ENCODE measurements at regions not wholly inside any gene's neighbourhood (a gene's known extent, or its start where the extent isn't known, plus 50 kb on each side); places are given as distances from the start of the nearest gene placed in this dataset.

DNA sequence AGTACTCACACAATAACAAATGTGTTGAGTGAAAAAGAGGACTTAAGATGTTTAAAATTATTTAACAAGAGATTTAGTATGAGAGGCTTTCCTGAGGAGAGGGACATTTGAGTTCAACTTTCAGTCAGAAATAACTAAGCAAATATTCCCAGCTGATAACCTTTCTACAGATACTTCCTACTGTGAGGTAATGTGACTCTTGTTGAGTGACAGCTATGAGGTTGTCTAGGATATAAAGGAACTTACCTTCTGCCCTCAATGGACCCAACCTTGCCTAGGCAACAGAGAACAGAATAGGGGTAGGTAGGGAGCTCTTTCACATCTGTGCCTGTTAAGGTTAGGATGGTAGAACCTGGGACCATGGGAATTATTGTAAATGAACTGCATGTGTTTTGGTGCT lies 54.7 kb downstream of the GLUD2 start:
- Histone ChIP-seq H3K27ac (ENCODE audit: low read depth, low read length) (no peak overlapping the region), H3K9ac (ENCODE audit: low read length) (no peak overlapping the region), H3K9me3 (ENCODE audit: insufficient read depth, low read length) (no peaks in the 10 kb centered on the region), H3K79me2 (ENCODE audit: insufficient read depth, low read length) (no peaks in the 10 kb centered on the region), H3K27me3 (ENCODE audit: low read length) (no peaks in the 10 kb centered on the region), H2AFZ (ENCODE audit: low read depth, low read length, severe bottlenecking) (no peak overlapping the region), H3K4me3 (ENCODE audit: insufficient read depth, low read length, poor library complexity, severe bottlenecking) (no peak overlapping the region), H3K4me2 (ENCODE audit: low read depth, low read length, poor library complexity, severe bottlenecking) (no peak overlapping the region), H3F3A (ENCODE audit: insufficient read depth) (no peaks in the 10 kb centered on the region), H4K20me1 (ENCODE audit: low read depth, low read length) (no peaks in the 10 kb centered on the region), H3K36me3 (ENCODE audit: low read length) (no peaks in the 10 kb centered on the region), H3K9me2 (replicated peaks; ENCODE audit: insufficient read depth, low read length) (no peaks in the 10 kb centered on the region)
- TF ChIP-seq, protein P1, sequence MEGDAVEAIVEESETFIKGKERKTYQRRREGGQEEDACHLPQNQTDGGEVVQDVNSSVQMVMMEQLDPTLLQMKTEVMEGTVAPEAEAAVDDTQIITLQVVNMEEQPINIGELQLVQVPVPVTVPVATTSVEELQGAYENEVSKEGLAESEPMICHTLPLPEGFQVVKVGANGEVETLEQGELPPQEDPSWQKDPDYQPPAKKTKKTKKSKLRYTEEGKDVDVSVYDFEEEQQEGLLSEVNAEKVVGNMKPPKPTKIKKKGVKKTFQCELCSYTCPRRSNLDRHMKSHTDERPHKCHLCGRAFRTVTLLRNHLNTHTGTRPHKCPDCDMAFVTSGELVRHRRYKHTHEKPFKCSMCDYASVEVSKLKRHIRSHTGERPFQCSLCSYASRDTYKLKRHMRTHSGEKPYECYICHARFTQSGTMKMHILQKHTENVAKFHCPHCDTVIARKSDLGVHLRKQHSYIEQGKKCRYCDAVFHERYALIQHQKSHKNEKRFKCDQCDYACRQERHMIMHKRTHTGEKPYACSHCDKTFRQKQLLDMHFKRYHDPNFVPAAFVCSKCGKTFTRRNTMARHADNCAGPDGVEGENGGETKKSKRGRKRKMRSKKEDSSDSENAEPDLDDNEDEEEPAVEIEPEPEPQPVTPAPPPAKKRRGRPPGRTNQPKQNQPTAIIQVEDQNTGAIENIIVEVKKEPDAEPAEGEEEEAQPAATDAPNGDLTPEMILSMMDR (IDR thresholded peaks at IDR 0.05; ENCODE audit: insufficient read depth, low read length, poor library complexity, severe bottlenecking): no peak

DNA sequence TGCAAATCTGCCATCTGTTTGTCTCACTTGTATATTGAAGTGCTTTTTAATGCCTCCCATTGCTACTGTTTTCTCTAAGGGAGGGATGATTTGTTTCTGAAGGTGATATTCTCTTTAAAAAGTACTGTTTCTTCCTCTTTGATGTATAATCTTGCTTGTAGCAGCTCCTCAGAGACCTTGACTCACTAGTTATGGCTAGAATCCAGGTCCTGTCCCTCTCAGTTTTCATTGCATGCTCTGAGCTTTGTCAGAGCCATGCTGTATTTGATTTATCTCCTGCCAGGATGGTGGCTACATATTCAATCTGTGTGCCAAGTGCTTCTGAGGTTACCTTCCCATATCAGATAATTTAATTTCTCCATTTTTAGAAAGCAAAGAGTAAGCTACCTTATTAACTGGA lies 56.0 kb downstream of the GLUD2 start:
- Histone ChIP-seq H3K36me3 (ENCODE audit: low read length) (no peaks in the 10 kb centered on the region), H3K4me3 (ENCODE audit: insufficient read depth, low read length, poor library complexity, severe bottlenecking) (no peak overlapping the region), H3K9me2 (replicated peaks; ENCODE audit: insufficient read depth, low read length) (no peaks in the 10 kb centered on the region), H3K27me3 (ENCODE audit: low read length) (no peaks in the 10 kb centered on the region), H3K9ac (ENCODE audit: low read length) (no peak overlapping the region), H2AFZ (ENCODE audit: low read depth, low read length, severe bottlenecking) (no peak overlapping the region), H4K20me1 (ENCODE audit: low read depth, low read length) (no peaks in the 10 kb centered on the region), H3K9me3 (ENCODE audit: insufficient read depth, low read length) (no peaks in the 10 kb centered on the region), H3K79me2 (ENCODE audit: insufficient read depth, low read length) (no peaks in the 10 kb centered on the region), H3F3A (ENCODE audit: insufficient read depth) (no peaks in the 10 kb centered on the region), H3K4me2 (ENCODE audit: low read depth, low read length, poor library complexity, severe bottlenecking) (no peak overlapping the region), H3K27ac (ENCODE audit: low read depth, low read length) (no peak overlapping the region)
- TF ChIP-seq, protein P1 (IDR thresholded peaks at IDR 0.05; ENCODE audit: insufficient read depth, low read length, poor library complexity, severe bottlenecking): no peak

DNA sequence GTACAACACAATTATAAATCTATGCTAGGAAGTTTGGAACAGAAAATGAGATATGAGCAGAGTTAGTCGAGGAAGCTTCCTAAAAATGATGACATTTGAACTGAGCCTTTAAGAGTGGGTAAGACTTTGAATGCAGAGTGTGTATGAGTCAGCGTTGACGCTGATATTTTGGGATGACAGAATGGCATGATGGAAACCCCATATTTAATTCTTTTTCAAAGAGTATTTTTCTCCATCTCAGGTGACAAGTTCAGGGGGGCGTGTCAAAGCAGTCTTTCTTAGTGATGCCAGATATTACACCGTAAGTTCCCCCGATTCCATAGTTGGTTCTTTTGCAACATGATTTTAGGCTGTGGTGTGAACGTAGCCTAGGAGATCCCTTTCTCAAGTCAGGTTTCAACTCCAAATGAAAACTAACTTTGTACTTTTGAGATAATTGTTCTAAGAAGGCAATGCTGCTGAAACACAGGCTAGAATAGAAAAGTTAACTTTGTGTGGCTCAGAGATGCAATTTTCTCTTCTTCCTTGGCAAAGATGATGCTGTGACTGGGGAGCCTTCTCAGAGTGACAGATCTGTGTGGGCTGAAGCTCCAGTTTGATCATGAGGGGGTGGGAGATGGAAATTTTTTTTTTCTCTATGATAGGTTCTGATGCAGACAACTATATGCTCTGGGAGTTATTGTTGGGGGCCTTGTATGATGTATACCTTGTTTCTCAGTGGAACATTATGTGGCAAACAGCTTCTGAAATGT lies 59.2 kb downstream of the GLUD2 start:
- TF ChIP-seq EZH2phosphoT487 (conservative IDR thresholded peaks at IDR 0.05; ENCODE audit: low read length): no peak
- TF ChIP-seq, protein P1 (IDR thresholded peaks at IDR 0.05; ENCODE audit: insufficient read depth, low read length, poor library complexity, severe bottlenecking): no peak

More for the DNA sequence above, 59.2 kb downstream of the GLUD2 start:
- no peak overlapping the region for H3K4me2 ChIP-seq (ENCODE audit: low read depth, low read length, poor library complexity, severe bottlenecking)
- H3K27ac ChIP-seq (ENCODE audit: low read depth, low read length): no peak overlapping the region
- H3K79me2 ChIP-seq (ENCODE audit: insufficient read depth, low read length): no peaks in the 10 kb centered on the region
- no peak overlapping the region for H3K4me3 ChIP-seq (ENCODE audit: insufficient read depth, low read length, poor library complexity, severe bottlenecking)
- no peaks in the 10 kb centered on the region for H3F3A ChIP-seq (ENCODE audit: insufficient read depth)
- H3K9ac ChIP-seq (ENCODE audit: low read length): no peak overlapping the region
- H3K36me3 ChIP-seq (ENCODE audit: low read length): no peaks in the 10 kb centered on the region
- no peaks in the 10 kb centered on the region for H3K27me3 ChIP-seq (ENCODE audit: low read length)
- H2AFZ ChIP-seq (ENCODE audit: low read depth, low read length, severe bottlenecking): no peak overlapping the region
- no peaks in the 10 kb centered on the region for H3K9me2 ChIP-seq (replicated peaks; ENCODE audit: insufficient read depth, low read length)
- no peaks in the 10 kb centered on the region for H4K20me1 ChIP-seq (ENCODE audit: low read depth, low read length)
- H3K9me3 ChIP-seq (ENCODE audit: insufficient read depth, low read length): no peaks in the 10 kb centered on the region
